HUDEP-2 (cell line): ENCODE measurements at regions not wholly inside any gene's neighbourhood (a gene's known extent, or its start where the extent isn't known, plus 50 kb on each side); places are given as distances from the start of the nearest gene placed in this dataset.

Experiments
- DNase-seq, 76 experiments: peaks; one replicate each; lab custom pipeline; 2025; ENCODE audit not compliant: unreplicated experiment in 76 of 76; lab: John Stamatoyannopoulos, UW

DNA sequence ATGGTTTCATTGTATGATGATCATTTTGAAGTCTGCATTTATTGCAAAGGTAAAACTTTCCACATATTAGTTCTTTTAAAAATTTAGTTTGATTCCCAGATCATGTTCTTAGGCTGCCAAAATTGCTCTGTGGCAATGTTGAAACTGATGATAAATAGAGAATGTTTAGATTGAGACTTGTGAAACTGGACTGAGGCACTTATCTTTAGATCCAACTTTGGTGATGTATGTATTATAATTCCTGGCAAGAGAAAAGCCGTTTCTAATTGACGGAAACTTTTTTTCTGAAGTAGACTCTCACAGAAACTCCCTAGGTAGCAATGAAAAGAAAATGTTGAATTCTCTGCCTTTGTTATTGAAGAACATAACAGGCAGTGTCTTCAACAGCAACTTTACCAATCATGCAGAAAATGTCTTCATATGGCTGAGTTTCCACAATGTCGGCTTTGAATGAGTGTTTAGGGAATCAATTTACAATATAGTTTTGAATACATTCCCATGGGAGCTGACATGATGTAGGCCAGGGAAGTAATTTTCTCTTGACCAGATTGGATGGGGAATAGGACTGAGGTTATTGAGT is 456.2 kb downstream of the CD109 start:
- no peak for DNase-seq

DNA sequence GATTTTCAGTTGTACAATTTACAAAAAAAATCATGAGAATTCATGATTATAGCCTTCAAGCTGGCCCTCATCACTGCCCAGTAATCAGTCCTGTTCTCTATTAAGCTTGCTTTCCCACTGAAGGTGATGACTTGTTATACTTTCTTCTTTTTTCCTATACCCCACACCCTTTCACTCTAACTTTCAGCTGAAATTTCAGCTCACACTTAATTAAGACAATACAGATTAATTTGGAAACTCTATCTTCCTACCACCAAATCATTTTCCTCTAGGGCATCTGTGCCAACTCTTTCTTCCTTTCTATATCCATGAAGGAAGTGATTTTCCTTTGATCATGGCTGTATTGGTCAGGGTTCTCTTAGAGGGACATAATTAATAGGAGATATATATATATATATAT is 449.9 kb downstream of the CD109 start:
- DNase-seq = no peak

DNA sequence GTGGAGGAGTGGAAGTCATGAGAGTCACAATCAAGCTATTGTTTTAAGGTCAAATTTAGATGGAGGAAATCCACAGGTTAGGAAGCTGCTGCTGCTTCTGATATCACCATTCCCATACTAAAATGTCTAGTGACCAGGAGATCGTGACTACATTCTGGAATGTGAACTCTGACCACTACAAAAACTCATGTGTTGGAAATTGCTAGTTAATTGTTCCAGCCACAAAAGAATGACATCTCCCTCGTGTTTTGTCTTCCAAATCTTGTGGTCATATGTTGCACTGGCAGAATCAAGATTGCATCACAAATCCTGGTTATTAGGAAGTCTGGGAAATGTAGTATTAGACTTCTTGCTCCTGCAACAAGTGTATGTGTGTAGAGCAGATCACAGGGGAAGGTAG is 441.9 kb downstream of the CD109 start:
- no peak for DNase-seq

DNA sequence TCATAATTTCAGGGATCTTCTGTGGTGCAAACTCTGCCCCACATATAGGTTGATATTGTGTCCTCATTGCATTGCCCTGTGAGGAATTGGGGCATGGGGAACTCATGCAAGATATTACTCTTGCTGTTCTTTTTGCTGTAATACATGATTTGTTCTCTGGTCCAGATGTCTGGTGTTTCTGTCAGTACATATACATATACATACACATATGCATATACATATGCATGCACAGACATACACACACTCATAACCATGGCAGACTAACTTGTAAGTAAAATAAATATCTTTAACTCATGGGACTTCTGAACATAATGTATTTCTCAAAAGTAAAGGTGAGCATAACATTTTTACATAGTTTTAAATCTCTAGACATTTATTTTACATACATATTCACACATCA is 438.3 kb downstream of the CD109 start:
- DNase-seq = no peak

DNA sequence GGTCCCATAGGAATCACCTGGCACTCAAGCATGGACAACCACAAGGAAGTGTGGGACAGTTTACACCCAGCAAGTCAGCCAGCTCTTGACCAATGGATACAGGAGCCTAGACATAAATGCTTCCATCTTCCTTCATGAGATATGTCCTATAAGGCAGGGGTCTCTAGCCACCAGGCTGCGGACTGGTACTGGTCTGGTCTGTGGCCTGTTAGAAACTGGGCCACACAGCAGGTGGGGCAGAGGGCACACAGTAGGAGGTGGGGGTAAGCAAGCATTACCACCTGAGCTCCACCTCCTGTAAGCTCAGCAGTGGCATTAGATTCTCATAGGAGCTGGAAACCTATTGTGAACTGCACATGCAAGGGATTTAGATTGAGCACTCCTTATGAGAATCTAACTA is 437.1 kb downstream of the CD109 start:
- no peak for DNase-seq

DNA sequence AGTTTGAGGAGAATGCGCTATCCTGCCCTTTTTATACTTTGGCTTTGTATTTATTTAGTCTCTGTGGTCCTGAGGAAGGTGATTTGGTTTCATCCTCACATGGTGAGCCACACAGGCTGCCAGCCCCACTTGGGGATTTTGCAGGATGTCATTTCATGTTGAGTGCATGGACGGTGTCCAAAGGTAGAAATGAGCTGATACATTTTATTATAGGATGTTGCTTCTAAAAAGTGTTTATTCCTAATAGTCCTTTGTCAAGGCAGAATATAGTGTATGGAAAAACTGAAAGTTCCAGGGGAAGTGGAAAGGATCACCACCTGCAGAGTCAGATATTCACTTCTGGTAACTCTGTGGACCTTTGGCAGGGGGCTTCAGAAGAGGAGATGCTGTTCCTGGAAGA is 434.6 kb downstream of the CD109 start:
- no peak for DNase-seq

DNA sequence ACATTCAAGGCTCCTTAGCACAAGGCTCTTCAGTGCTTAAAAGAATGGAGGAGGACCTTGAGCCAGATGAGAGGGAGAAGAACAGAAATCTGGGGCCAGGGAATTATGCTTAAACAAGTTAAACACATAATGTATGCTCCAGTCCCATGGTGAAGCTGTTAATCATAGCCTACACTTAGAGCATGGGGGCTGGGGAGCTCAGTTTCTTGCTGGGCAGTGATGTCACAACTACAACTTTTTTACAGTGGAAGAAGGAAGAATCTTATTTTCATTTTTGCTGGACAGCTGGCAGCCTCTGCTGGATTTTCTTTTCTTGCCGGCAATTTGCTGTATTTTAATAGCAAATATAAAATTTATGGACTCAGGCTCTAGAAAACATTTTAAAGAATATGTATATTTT is 432.5 kb downstream of the CD109 start:
- DNase-seq = no peak

DNA sequence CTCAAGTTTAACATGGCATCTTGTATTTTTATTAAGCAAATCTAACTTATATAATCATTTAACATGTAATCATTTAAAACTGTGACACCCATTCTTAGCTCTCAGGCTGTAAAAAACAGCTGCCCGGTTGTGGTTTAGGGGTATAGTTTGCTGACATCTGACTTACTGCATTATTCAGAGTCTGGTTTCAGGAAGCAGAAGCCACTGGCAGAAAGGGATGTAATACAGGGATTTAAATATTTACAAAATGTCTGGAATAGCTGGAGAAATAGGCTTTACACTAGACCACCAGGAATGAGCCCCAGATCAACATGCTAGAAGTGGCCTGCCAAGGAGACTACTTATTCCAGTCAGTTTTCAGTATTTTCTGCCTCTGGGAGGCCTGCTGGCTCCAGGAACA is 421.1 kb downstream of the CD109 start:
- no peak for DNase-seq

DNA sequence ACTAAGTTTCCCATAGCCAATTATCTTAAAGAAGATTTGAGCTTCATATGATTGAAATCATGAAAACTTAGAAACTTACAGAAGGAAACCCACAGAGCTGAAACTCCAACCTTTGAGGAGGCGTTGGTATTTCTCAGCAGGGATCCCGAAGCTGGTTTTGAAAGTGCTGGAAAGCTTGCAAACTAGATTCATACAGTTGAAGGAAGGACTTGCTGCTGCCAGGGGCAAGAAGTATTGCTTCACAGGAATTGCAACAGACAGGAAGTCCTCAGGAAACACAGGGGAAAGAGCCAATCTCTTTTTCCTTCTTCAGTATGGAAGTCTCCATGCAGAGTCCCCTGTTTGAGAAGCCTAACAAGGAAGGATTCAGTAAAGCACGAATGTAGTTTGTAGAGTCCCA is 419.7 kb downstream of the CD109 start:
- DNase-seq = no peak

DNA sequence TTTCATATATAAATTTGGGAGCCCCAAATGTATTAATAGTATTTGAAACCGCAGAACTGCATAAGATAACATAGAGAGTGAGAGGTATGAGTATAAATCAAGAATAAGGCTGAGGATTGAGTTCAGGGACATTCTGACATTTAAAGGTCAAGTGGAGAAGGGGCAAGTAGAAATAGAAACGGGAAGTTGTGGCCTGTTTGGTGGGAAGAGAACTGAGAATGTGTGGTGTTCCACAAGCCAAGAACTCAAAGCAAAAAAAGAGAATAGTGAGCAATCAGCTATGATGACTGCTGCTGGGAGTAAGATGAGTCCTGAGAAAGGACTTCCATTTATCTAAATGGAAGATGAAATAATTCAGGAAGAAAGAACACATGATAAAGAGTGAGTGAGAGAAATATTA is 418.4 kb downstream of the CD109 start:
- DNase-seq = no peak

DNA sequence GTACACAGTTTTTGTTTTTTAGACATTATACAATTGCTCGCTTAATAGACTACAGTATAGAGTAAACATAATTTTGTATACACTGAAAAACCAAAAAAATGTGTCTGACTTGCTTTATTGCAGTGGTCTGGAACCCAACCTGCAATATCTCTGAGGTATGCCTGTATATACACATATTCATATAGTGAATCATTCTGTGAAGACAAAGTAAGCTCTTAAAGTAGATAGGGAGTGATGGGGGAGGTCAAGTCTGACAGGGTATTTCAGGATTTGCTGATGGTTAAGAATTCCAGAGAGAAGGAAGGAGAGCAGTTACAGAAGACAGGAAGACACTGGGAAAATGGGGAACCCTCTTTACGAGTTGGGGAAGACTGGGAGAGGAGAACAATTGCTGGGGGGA is 417.9 kb downstream of the CD109 start:
- no peak for DNase-seq

DNA sequence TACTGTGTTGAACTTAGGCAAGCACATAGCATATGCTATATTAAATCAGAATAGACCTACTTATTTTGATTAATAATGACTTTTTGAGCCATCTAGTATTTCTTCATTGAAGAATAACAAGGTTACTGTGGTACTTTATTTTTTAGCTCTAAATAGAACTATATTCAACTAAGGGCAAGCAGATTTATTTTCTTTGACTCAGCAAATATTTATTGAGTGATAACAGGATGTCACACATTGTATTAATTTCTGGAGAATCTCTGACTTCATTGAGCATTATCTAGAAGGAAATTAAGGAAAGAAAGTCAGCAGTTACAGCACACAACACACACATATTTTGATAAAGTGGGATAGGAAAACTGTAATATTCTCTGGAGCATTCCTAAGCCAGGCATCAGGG is 407.4 kb downstream of the CD109 start:
- DNase-seq = no peak

DNA sequence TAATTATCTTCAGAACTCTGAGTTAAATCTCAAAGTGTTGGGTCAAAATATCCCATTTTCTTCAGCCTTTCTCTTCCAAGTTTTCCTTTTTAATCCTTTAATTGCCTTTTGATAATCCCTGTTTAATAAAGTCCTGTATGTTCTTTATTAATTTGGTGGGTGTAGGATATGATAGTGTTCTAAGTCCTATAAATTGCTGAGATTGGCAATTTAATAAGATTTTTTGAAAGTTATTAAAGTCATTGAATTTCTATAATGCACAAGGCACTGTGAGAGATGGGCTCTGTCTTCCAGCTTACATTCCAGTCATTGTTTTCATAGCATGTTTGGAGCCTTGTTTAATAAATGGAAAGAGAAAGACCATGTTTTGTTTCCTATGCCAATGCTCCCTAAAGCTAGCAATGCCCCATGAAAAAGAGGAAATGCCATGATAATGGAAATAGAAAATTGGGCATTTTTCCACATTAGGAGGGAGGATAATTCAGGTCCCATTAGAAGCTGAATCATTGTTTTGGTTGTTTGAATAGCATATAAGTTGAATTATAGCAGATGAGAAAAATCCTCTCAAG is 404.8 kb downstream of the CD109 start:
- DNase-seq = no peak

DNA sequence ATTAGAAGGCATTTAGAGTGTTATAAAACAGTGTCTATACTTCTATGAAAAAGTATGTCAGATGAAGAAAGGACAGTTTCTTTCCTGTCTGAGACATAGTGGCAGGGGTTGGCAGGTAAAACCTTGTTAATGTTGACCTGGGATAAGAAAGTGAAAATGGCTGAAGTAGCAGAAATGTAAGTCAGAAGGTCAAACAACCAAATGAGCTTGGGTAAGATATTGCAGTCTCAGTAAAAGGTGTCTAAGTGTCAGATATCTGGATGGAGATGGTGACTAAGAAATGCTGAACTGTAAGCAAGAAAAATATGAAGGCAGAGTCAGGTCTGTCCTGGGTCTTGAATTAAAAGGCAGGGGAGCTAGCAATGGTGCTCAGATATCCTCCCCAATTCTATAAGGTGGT is 400.3 kb downstream of the CD109 start:
- no peak for DNase-seq

DNA sequence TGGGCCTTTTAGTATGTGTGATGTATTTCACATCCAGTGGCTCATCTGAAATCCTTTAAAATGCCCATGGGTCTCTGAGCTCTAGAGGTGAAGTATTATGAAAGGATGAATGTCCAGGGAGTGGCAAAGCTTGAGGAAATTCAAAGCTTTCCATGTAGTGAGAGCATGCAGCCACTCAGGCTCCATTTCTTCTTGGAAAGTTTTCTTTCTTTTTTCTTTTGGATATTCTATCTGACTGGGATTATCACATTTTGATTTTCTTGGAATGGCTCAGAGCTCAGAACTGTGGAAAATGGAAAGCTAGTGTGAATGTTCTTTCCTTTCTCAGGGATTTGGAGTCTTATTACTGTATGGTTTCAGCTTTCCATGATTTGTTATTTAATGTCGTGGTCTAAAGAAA is 397.4 kb downstream of the CD109 start:
- no peak for DNase-seq

DNA sequence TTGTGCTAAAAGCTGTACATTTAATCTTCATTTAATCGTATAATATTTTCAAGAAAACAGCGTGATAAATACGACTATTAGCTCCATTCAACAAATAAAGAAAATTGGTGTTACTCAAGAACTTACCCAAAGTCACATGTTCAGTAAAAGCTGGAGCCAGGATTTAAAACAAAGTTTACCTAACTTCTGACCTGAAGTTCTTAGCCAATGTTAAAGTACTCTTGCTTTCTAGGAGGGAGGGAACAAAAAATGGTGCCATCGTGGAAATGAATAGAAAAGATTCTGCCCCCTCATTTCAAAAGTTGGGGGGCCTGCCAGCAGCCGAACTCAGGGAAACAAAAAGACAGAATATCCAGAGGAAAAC is 395.8 kb downstream of the CD109 start:
- DNase-seq = no peak

DNA sequence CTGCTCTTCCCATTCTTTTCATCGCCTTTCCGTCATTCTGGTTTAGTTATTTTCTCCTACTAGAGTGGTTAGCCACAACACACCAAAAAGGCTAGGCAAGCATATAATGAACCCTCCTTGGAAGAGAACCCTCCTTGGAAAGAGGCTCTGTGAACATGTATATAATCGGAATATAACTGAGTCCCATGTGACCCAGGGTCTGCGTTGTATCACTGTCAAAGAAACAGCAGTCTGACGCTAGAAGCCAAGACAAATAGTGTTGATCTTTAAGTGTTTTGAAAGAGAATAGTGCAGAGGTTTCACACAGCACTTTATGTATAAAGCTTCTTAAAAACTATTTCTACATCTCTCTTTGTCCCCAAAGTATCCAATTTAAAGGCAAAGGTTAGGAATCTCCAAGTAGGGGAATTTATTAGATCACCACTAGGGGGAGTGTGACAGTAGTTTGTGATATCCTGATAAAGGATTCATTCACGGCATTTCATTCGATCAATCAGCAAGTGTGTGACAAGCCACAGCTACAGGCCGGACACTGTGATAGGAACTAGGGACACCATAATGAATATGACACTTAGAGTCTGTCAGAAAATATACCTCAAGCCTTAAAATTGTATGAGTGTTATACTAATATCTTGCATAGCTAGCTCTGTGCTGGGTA is 395.3 kb downstream of the CD109 start:
- DNase-seq = peak in 27 of 76 experiments; percentile 2 to 61 (median 27)

DNA sequence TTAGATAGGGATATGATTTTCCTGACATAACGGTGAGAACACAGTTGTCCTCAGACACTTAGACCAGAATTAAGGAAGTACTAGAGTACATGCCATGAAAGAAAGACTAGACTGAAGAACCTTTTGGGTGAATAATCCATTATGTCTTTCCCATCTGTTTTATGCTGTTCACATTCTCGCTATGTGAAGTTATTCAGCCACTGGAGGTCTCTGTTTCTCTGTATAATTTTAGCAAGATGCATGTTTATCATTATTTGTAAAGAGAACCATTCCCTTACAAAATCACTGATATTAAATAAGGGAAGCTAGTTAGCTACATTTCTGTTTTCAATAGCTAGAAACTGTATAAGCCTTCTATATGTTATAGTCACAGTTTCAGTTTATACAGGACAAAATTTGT is 391.9 kb downstream of the CD109 start:
- DNase-seq = no peak

DNA sequence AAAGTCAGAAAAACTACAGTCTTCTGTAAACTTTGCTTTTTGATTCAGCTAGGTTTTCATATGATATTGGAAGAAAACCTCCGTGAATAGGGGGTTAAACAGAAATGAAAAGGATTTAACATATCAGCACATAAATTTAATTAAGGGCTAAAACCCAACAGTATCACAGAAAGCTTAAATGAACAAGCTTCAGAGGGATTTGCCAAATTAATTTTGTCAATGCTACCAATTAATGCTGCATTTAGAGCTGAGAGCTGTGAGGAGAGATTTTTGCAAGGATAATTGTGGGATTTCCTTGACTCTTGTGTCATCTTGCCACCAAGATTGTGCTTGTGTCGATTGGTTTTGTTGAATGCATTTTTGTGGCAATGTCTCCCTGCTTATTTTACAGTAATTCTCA is 379.9 kb downstream of the CD109 start:
- DNase-seq = no peak

DNA sequence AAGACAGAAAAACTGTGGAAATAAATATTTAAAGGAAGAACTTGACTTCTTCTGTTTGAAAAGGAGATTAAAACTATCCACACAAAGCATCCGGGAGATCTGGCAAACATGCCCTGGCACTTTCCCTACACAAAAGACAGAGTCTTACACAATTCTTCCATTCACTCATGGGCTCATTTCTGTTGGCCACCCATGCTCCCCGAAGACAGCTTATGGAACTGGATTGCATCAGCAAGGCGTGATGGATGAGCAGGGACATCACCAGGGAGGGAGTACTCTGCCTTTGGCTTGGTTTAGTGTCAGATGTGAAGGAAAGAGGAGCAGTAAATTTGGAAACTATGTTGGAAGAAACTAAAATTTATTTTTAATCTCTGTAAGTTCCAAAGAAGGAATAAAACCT is 379.3 kb downstream of the CD109 start:
- no peak for DNase-seq

DNA sequence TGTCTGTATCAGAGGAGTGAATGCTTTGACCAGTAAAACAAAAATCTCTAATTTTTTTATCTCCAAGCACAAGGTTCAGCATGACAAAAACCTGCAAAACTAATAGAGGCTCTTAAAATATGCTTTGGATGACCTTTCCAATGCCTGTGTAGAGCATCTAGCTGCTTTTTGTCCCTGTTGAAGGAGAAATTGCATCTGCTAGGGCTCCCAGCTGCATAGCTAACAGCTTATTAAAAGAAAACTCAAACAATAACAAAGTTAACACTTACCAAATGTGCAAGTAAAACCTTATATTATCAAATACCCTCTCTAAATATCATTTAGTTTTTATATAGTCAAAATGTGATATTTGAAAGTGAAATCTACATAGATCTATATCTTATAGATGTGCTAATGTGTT is 378.6 kb downstream of the CD109 start:
- no peak for DNase-seq

DNA sequence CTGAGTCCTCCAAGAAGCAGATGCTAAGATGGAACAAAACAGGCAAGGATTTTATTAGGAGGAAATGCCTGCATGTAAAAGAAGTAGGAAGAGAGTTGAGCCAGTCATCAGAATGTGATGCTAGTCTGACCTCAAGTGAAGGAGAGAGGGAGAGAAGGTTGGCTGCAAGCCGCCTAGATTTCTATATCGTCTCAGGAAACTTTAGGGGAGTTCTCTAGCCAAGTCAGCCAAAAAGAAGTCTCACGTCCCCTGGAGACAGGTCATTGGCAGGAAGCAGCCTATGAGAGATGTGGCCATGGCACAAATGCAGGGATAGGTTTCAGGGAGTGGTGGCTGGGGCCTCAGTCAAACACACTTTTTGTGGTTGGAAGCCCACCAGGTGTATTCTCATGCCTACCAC is 378.0 kb downstream of the CD109 start:
- DNase-seq = no peak

DNA sequence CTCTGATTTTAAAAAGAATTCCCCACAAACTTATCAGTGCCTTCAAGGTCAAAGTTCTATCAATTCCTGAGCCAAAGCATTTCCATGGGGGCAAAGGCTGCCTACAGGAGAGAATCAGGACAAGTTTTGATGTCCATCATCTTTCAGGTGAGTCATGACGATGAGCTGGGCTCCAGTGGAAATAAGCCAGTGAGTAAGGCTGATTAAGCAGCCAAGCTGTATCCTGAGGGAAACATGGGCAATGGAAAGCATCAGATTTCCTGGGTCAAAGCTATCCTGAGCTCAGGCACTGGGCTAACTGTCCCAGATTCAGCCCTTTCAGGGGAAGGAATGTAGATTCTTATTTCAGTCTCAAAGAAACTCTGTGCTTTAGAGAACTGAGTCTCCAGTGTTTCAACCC is 377.4 kb downstream of the CD109 start:
- DNase-seq = no peak
